ENCODE measurements at regions not wholly inside any gene's neighbourhood (a gene's known extent, or its start where the extent isn't known, plus 50 kb on each side); places are given as distances from the start of the nearest gene placed in this dataset.

- Histone ChIP-seq H3K36me3 (ENCODE audit: control insufficient read depth in 2 of 2, insufficient read depth in 2 of 2, low read length in 2 of 2) (no peaks in the 10 kb centered on the region), H3K27ac (ENCODE audit: low read depth in 2 of 2, low read length in 2 of 2) (no peak overlapping the region), H3K4me3 (ENCODE audit: low read length in 2 of 2) (no peak overlapping the region), H3K4me1 (ENCODE audit: control insufficient read depth in 2 of 2, insufficient read depth in 2 of 2, low read length in 2 of 2) (no peaks in the 10 kb centered on the region), H3K9me3 (ENCODE audit: control insufficient read depth in 2 of 2, low read length in 2 of 2) (no peaks in the 10 kb centered on the region), H3K27me3 (ENCODE audit: control insufficient read depth in 2 of 2, insufficient read depth in 2 of 2, low read length in 2 of 2) (no peaks in the 10 kb centered on the region), H3K9ac (ENCODE audit: low read depth in 1 of 2, low read length in 2 of 2) (no peak overlapping the region)
Observed at GRCh38 chr1:192918259-192918658, 109.4 kb downstream of the RGS2 start.

DNA sequence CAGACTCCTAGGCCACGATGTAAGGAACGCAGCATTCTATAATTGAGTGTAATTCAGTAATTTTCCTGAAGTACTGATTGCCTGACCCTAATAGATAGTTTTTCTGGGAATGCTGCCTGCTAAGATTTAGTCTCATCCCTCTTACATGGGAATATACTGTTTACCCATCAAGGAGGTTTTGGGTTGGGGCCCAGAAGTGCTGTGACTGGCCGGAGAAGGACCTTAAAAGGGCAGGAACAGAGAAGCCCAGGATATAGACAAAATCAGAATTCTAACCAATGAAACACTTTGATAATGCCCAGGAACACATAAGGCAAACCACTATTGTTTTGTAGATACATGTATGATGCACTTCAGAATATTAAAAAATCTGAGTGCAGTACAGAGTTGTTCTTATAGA, 111.6 kb downstream of the RGS2 start:
- H3K4me1 ChIP-seq (ENCODE audit: control insufficient read depth in 2 of 2, insufficient read depth in 2 of 2, low read length in 2 of 2), result no peaks in the 10 kb centered on the region
- no peaks in the 10 kb centered on the region for H3K9me3 ChIP-seq (ENCODE audit: control insufficient read depth in 2 of 2, low read length in 2 of 2)
- no peaks in the 10 kb centered on the region for H3K36me3 ChIP-seq (ENCODE audit: control insufficient read depth in 2 of 2, insufficient read depth in 2 of 2, low read length in 2 of 2)
- H3K27ac ChIP-seq (ENCODE audit: low read depth in 2 of 2, low read length in 2 of 2), result peak overlapping the region; percentile 9 to 56
- no peaks in the 10 kb centered on the region for H3K27me3 ChIP-seq (ENCODE audit: control insufficient read depth in 2 of 2, insufficient read depth in 2 of 2, low read length in 2 of 2)
- H3K9ac ChIP-seq (ENCODE audit: low read depth in 1 of 2, low read length in 2 of 2), result no peak overlapping the region
- no peak overlapping the region for H3K4me3 ChIP-seq (ENCODE audit: low read length in 2 of 2)

GRCh38 chr1:192925609-192926008, 116.8 kb downstream of the RGS2 start:
- Histone ChIP-seq H3K9ac (ENCODE audit: low read depth in 1 of 2, low read length in 2 of 2) (no peak overlapping the region), H3K27me3 (ENCODE audit: control insufficient read depth in 2 of 2, insufficient read depth in 2 of 2, low read length in 2 of 2) (no peaks in the 10 kb centered on the region), H3K4me3 (ENCODE audit: low read length in 2 of 2) (no peak overlapping the region), H3K27ac (ENCODE audit: low read depth in 2 of 2, low read length in 2 of 2) (no peak overlapping the region), H3K4me1 (ENCODE audit: control insufficient read depth in 2 of 2, insufficient read depth in 2 of 2, low read length in 2 of 2) (no peaks in the 10 kb centered on the region), H3K36me3 (ENCODE audit: control insufficient read depth in 2 of 2, insufficient read depth in 2 of 2, low read length in 2 of 2) (no peaks in the 10 kb centered on the region), H3K9me3 (ENCODE audit: control insufficient read depth in 2 of 2, low read length in 2 of 2) (no peaks in the 10 kb centered on the region)

DNA sequence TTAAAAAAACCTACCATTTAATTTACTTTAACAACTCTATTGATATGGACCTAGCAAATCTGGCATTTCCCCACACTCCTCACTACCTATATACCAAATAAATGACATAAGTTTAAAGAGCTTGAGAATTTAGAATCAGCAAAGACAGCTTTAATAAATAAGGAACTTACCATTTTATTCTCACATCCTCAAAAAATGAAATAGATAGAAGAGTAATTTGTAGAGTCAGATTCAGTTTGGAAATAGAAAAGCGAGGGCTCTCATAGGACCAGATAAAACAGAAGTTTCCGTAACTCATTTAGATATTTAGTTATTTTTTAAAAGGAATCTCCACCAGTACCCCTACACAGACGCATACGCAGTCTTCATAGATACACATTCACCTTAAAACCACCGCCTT, 117.9 kb downstream of the RGS2 start:
- Histone ChIP-seq H3K27ac (ENCODE audit: low read depth in 2 of 2, low read length in 2 of 2) (no peak overlapping the region), H3K9me3 (ENCODE audit: control insufficient read depth in 2 of 2, low read length in 2 of 2) (no peaks in the 10 kb centered on the region), H3K4me1 (ENCODE audit: control insufficient read depth in 2 of 2, insufficient read depth in 2 of 2, low read length in 2 of 2) (no peaks in the 10 kb centered on the region), H3K27me3 (ENCODE audit: control insufficient read depth in 2 of 2, insufficient read depth in 2 of 2, low read length in 2 of 2) (no peaks in the 10 kb centered on the region), H3K36me3 (ENCODE audit: control insufficient read depth in 2 of 2, insufficient read depth in 2 of 2, low read length in 2 of 2) (no peaks in the 10 kb centered on the region), H3K9ac (ENCODE audit: low read depth in 1 of 2, low read length in 2 of 2) (no peak overlapping the region), H3K4me3 (ENCODE audit: low read length in 2 of 2) (no peak overlapping the region)

DNA sequence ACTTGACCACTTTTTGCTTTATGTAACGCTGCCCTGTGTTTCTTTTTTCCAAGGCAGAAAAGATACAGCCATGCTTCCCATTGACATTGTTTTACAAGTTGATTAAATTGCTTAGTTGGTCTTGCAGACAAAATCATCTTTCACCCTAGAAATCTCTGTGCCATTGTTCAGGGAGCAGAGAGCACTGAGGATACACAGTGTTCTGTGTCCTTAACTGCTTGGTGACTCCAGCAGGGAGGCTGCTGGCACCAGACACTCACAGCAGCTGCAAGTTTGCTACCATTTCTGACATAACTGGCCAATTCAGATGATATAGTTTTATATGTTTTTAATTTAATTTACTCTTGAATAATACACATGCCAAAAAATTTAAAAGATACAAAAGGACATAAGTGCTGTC, 118.7 kb downstream of the RGS2 start:
- H3K4me1 ChIP-seq (ENCODE audit: control insufficient read depth in 2 of 2, insufficient read depth in 2 of 2, low read length in 2 of 2), result no peaks in the 10 kb centered on the region
- H3K36me3 ChIP-seq (ENCODE audit: control insufficient read depth in 2 of 2, insufficient read depth in 2 of 2, low read length in 2 of 2), result no peaks in the 10 kb centered on the region
- H3K4me3 ChIP-seq (ENCODE audit: low read length in 2 of 2), result no peak overlapping the region
- H3K9ac ChIP-seq (ENCODE audit: low read depth in 1 of 2, low read length in 2 of 2), result no peak overlapping the region
- H3K9me3 ChIP-seq (ENCODE audit: control insufficient read depth in 2 of 2, low read length in 2 of 2), result no peaks in the 10 kb centered on the region
- no peak overlapping the region for H3K27ac ChIP-seq (ENCODE audit: low read depth in 2 of 2, low read length in 2 of 2)
- no peaks in the 10 kb centered on the region for H3K27me3 ChIP-seq (ENCODE audit: control insufficient read depth in 2 of 2, insufficient read depth in 2 of 2, low read length in 2 of 2)

- H3K27me3 ChIP-seq (ENCODE audit: control insufficient read depth in 2 of 2, insufficient read depth in 2 of 2, low read length in 2 of 2), result no peaks in the 10 kb centered on the region
- H3K9me3 ChIP-seq (ENCODE audit: control insufficient read depth in 2 of 2, low read length in 2 of 2), result no peaks in the 10 kb centered on the region
- H3K4me1 ChIP-seq (ENCODE audit: control insufficient read depth in 2 of 2, insufficient read depth in 2 of 2, low read length in 2 of 2), result no peaks in the 10 kb centered on the region
- H3K4me3 ChIP-seq (ENCODE audit: low read length in 2 of 2), result no peak overlapping the region
- H3K27ac ChIP-seq (ENCODE audit: low read depth in 2 of 2, low read length in 2 of 2), result no peak overlapping the region
- H3K36me3 ChIP-seq (ENCODE audit: control insufficient read depth in 2 of 2, insufficient read depth in 2 of 2, low read length in 2 of 2), result no peaks in the 10 kb centered on the region
- H3K9ac ChIP-seq (ENCODE audit: low read depth in 1 of 2, low read length in 2 of 2), result no peak overlapping the region
Observed at GRCh38 chr1:192929597-192929996, 120.8 kb downstream of the RGS2 start.

DNA sequence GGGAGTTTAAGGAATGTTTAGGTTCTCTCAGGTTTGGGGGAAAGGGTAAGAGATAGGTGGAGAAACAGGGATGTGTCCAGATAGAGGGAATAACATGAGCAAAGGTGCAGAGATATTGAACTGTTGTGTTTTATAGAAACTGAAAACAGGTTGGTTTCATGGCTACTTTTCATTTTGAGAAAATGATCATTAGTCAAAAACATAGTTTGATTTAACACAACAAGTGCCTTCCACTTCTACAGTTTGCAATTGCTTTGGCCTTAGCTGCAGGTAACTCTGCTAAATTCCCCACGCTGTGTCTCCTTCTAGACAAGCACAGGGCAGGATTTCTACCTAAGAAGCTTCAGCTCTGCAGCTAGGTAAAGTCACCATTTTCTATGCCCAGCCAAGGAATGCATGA, 124.9 kb downstream of the RGS2 start:
- H3K9me3 ChIP-seq (ENCODE audit: control insufficient read depth in 2 of 2, low read length in 2 of 2), result no peaks in the 10 kb centered on the region
- H3K4me3 ChIP-seq (ENCODE audit: low read length in 2 of 2), result no peak overlapping the region
- no peaks in the 10 kb centered on the region for H3K36me3 ChIP-seq (ENCODE audit: control insufficient read depth in 2 of 2, insufficient read depth in 2 of 2, low read length in 2 of 2)
- no peak overlapping the region for H3K9ac ChIP-seq (ENCODE audit: low read depth in 1 of 2, low read length in 2 of 2)
- no peak overlapping the region for H3K27ac ChIP-seq (ENCODE audit: low read depth in 2 of 2, low read length in 2 of 2)
- no peaks in the 10 kb centered on the region for H3K4me1 ChIP-seq (ENCODE audit: control insufficient read depth in 2 of 2, insufficient read depth in 2 of 2, low read length in 2 of 2)
- H3K27me3 ChIP-seq (ENCODE audit: control insufficient read depth in 2 of 2, insufficient read depth in 2 of 2, low read length in 2 of 2), result no peaks in the 10 kb centered on the region

- H3K27ac ChIP-seq (ENCODE audit: low read depth in 2 of 2, low read length in 2 of 2), result no peak overlapping the region
- no peaks in the 10 kb centered on the region for H3K27me3 ChIP-seq (ENCODE audit: control insufficient read depth in 2 of 2, insufficient read depth in 2 of 2, low read length in 2 of 2)
- H3K9ac ChIP-seq (ENCODE audit: low read depth in 1 of 2, low read length in 2 of 2), result no peak overlapping the region
- H3K4me1 ChIP-seq (ENCODE audit: control insufficient read depth in 2 of 2, insufficient read depth in 2 of 2, low read length in 2 of 2), result peaks cover 3 to 7% of the 10 kb centered on the region in 2 donors
- no peak overlapping the region for H3K4me3 ChIP-seq (ENCODE audit: low read length in 2 of 2)
- no peaks in the 10 kb centered on the region for H3K36me3 ChIP-seq (ENCODE audit: control insufficient read depth in 2 of 2, insufficient read depth in 2 of 2, low read length in 2 of 2)
- H3K9me3 ChIP-seq (ENCODE audit: control insufficient read depth in 2 of 2, low read length in 2 of 2), result no peaks in the 10 kb centered on the region
Observed at GRCh38 chr1:192936313-192937018, 122.7 kb downstream of the UCHL5 start.

DNA sequence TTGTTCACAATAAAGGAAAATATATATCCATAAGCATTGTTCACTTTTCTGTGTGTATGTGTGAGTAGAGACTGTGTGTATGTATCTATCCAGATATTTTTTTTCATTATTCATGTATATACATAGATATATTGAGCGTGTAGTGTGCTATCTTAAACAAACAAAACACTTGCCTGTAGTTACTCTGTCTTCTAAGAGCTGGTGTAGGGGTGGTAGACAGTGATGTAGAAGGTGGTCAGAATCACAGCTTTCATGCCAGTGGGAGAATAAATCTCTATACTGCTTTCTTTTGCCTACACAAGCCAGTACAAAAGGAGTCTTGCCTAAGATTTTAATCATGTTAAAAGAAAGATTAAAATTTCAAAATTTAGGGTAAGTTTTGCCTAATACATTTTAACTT, 122.0 kb downstream of the UCHL5 start:
- Histone ChIP-seq H3K4me1 (ENCODE audit: control insufficient read depth in 2 of 2, insufficient read depth in 2 of 2, low read length in 2 of 2) (peaks cover 3 to 7% of the 10 kb centered on the region in 2 donors), H3K36me3 (ENCODE audit: control insufficient read depth in 2 of 2, insufficient read depth in 2 of 2, low read length in 2 of 2) (no peaks in the 10 kb centered on the region), H3K27ac (ENCODE audit: low read depth in 2 of 2, low read length in 2 of 2) (no peak overlapping the region)

DNA sequence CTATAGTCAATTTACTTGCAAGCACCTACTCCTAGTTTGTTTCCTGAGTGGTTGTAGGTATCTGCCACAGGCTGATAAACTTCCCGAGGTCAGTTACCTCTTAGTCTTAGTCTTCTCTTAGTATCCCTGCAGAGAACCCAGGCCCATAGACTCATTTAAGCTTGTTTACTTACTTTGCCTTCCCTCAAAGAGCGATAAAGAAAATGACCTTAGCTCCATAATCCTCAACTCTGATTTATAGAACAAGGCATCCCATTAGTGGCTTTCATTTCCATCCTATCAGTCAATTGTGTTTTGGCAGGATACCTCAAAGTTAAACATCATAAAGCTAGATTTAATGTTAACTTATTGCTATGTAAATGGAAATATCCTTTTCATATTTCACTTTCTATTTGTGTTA, 119.7 kb downstream of the UCHL5 start:
- Histone ChIP-seq H3K4me1 (ENCODE audit: control insufficient read depth in 2 of 2, insufficient read depth in 2 of 2, low read length in 2 of 2) (peaks cover 3 to 7% of the 10 kb centered on the region in 2 donors), H3K27me3 (ENCODE audit: control insufficient read depth in 2 of 2, insufficient read depth in 2 of 2, low read length in 2 of 2) (no peaks in the 10 kb centered on the region), H3K9ac (ENCODE audit: low read depth in 1 of 2, low read length in 2 of 2) (no peak overlapping the region), H3K9me3 (ENCODE audit: control insufficient read depth in 2 of 2, low read length in 2 of 2) (no peaks in the 10 kb centered on the region), H3K36me3 (ENCODE audit: control insufficient read depth in 2 of 2, insufficient read depth in 2 of 2, low read length in 2 of 2) (no peaks in the 10 kb centered on the region), H3K27ac (ENCODE audit: low read depth in 2 of 2, low read length in 2 of 2) (no peak overlapping the region), H3K4me3 (ENCODE audit: low read length in 2 of 2) (no peak overlapping the region)

More for the DNA sequence above, 122.0 kb downstream of the UCHL5 start:
- Histone ChIP-seq H3K4me3 (ENCODE audit: low read length in 2 of 2) (no peak overlapping the region), H3K27me3 (ENCODE audit: control insufficient read depth in 2 of 2, insufficient read depth in 2 of 2, low read length in 2 of 2) (no peaks in the 10 kb centered on the region), H3K9me3 (ENCODE audit: control insufficient read depth in 2 of 2, low read length in 2 of 2) (no peaks in the 10 kb centered on the region), H3K9ac (ENCODE audit: low read depth in 1 of 2, low read length in 2 of 2) (no peak overlapping the region)

DNA sequence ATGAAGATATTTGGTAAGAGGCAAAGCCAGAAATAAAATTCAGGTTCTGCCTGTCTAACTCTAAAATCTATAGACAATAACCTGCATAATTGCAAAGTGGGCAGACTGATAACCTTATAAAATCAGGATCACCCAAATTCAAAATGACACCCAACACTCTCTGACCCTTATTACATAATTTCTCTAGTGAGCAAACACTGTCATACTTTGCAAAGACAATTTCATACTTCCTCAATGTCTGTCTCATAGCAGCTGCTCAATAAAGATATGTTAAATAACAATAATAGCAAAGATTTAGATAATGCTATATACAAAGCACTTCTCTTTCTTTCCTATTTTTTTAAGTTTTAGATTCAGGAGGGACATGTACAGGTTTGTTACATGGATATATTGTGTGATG, 118.5 kb downstream of the UCHL5 start:
- peaks cover 3 to 7% of the 10 kb centered on the region in 2 donors for H3K4me1 ChIP-seq (ENCODE audit: control insufficient read depth in 2 of 2, insufficient read depth in 2 of 2, low read length in 2 of 2)
- no peak overlapping the region for H3K27ac ChIP-seq (ENCODE audit: low read depth in 2 of 2, low read length in 2 of 2)
- H3K4me3 ChIP-seq (ENCODE audit: low read length in 2 of 2), result no peak overlapping the region
- no peaks in the 10 kb centered on the region for H3K36me3 ChIP-seq (ENCODE audit: control insufficient read depth in 2 of 2, insufficient read depth in 2 of 2, low read length in 2 of 2)
- no peaks in the 10 kb centered on the region for H3K9me3 ChIP-seq (ENCODE audit: control insufficient read depth in 2 of 2, low read length in 2 of 2)
- no peaks in the 10 kb centered on the region for H3K27me3 ChIP-seq (ENCODE audit: control insufficient read depth in 2 of 2, insufficient read depth in 2 of 2, low read length in 2 of 2)
- no peak overlapping the region for H3K9ac ChIP-seq (ENCODE audit: low read depth in 1 of 2, low read length in 2 of 2)
